NCI-H2171 (cell line): ENCODE measurements at regions not wholly inside any gene's neighbourhood (a gene's known extent, or its start where the extent isn't known, plus 50 kb on each side); places are given as distances from the start of the nearest gene placed in this dataset.

Experiments used
- DNase-seq: peaks from one replicate; lab custom pipeline; 2025; lab: John Stamatoyannopoulos, UW

DNA sequence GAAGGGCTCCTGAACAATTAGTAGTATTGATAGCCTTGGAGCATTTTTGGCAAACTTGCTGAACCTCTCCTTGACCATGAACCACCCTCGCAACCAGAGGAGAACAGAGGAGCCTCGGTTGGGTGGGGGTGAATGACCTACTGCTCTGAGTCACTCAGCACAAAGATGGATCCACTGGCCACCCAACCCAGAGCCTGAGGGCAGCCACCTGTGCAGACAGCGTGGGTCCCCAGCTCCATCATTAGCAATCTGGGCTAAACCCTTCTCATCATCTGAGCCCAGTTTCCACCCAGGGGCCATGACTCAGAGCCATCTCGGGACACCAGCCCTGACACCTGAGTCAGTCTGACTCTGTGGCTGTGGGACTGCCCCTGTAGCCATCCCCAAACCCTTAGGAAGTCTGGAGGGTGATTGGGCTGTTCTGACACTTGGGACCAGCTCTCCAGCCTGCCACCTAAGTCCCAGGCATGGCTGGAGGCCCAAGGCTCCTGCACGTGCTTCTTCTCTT lies 171.8 kb upstream of the GPR26 start:
- DNase-seq = no peak

DNA sequence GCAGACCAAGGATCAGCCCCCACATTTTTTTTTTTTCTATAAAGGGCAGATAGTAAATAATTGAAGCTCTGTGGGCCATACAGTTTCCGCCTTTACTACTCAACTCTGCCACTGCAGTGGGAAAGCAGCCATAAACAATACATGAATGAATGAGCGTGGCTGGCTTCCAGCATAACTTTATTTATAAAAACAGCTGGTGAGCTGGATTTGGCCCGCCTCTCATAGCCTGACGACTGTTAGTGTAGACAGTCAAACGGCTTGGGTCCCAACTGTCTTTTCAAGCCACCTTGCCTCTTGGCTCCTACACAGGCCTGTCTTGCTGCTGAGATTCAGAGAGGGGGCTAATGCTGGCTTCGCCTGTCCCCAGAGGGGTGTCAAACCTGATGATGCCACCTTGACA lies 169.8 kb upstream of the GPR26 start:
- DNase-seq = no peak

DNA sequence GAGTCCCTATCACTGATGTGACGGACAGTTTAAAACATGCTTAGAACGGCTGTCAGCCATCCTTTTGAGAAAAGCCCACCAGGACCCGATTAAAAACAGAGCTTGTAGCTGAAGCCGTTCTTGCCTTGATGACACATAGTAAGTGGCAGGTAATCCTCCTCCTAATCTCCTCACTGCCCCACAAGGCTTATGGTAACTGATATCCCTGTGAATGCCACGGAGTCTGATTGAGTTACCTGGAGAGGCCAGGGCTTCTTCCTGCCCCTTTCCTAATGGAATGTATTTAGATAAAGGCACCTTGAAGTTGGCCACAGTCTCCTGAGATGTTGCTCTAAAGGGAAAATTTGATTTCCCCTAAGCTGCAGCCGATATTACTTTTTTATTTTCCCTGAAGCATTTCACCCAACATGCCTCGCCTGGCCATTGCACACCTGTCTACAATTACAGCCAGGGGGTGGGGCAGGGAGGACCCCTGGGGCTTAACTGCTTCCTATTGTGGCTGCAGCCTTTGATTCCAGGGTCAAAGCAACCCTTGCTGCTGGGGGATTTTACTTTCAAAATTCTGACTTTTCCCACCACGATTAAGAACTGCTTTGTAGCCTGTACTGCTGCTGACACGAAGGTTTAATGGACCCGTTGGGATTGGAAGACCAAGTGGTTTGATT lies 169.0 kb upstream of the GPR26 start:
- DNase-seq = no peak

DNA sequence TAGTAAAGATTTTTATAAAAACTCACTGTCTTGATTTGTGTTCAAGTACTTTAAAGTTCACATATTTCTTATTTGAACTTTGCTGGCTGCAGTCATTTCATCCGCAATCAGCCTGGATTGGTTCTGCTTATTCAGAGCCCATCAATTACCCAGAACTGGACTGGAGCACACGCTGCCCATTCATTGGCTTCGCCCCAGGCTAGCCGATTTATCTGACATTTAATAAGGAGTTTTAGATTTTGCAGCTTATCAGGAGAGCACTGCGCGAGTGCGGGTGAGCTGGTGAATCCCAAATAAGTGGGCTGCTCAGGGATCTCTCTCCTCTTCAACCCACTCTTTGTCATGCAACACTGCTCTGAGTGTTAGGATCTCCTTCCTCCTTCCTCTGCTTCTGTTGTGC lies 166.0 kb upstream of the GPR26 start:
- no peak for DNase-seq

DNA sequence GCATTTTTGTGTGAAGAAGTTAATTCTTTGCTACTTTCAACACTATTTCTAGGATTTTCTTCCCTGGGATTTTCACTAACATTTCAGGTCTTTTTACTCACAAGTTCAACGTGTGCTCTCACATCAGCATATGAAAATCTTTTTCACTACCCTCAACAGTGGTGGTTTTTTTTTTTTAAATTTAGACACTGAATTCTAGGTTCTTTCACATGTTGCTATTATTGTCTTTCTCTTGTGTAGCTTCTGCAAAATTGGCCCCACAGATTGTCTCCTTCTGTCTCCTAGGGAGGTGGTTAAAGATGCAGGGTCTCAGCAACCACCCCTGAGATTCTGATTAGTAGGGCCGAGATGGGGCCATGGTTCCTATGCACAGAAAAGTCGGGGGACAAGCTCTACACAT lies 165.0 kb upstream of the GPR26 start:
- DNase-seq = no peak

DNA sequence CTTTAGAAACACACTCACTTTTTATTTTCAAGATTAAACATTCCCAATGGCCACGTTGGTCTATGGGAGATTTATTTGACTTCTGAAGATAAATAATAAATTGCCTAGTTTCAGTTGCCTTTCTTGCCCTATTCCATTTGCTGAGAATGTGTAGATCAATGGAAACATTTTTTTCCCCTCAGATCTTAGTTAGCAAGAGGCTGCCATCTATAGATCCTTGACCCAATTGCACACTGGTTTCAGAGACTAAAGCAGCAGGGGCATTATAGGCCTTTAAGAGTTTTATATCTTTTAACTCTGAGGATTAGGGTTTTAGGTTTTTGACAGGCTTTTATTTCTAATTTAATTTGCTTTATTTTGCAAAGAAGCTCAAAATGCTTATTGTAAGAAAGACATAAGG lies 163.2 kb upstream of the GPR26 start:
- no peak for DNase-seq

DNA sequence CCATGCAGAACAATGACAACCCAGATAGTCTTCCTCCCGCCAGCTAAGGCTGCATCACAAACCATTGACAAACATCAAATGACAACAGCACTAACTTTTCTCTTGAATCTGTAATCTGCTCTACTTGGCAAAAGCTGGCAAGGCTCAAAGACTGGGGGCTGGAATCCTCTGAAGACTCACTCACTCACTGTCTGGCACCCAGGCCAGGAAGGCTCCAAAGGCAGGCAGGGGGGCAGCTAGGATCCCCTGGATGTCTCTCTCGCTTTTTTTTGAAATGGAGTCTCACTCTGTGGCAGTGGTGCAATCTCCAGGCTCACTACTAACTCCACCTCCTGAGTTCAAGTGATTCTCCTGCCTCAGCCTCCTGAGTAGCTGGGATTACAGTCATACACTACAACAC lies 159.7 kb upstream of the GPR26 start:
- no peak for DNase-seq

DNA sequence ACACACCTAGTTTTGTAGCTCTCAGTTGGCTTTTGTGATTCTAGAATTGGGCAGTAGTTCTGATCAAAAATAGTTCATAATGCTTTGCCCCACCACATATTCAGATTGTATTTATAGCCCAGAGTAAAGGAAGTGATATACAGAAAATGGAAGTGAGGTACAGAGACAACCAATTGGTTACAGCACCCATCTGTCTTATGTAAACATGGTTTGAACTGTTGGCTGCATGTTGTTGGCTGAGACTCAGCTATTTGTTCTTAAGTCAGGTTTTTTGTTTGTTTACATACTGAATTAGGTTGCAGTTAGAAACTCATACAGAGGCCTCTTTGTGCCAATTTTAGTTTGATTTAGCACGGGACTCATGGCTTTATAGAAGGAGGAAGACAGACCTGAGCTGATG lies 158.9 kb upstream of the GPR26 start:
- DNase-seq = no peak

DNA sequence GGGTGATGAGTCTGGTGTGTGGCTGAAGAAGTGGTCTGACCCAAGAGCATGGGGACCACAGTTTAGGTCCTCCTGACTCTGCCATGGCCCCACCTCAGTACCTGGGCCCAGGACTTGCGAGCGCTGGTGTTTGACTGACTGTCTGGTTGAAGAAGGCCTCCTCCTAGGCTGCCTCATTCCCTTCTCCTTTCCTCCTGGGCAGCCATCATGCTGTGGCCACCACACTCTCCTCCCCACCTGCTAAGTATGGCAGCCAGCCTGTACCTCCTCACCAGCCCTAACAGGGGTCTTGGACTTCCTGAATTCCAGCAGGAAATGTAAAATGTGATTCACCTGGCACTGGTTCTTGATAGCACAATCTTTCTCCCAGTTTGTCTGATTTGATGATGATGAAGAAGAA lies 156.8 kb upstream of the GPR26 start:
- DNase-seq = no peak

DNA sequence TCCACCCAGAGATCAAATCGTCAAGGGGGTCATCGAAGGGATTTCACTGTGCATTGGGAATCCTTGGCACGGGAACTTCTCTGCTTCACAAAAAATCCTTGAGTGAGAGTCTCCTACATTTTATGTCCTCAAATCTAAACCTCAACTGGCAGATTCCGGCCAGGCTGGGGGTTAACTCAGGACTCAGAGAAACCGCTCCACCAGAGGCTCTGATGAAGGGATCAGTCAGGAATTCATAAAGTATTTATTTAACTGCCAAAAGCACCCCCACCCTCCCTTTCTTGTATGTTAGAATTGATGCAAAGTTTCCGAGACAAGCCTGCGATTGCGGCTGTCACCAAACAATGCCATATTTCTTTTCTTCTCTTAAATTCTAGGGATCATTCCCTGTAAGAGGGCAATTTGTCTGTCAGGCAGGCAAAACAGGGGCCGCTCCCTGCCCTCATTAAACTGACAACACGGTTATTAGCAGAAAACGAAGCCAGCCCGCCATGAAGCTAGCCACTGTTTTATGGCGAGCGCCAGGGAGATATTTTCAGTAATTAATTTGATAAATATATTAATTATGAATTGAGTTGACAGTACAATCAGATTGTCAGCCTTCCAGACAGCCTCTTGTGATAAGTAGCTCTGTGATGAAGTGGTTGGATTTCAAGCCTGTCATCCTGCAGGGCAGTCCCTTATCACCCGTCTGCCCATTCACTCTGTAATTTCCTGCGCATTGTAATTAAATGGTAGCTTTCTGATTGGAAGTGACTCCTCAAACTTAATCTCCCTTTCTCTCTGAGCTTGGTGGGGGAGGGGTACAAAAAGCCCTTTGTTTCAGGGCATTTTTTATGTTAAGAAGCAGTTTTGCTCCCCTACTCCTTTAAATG lies 153.0 kb upstream of the GPR26 start:
- DNase-seq = no peak

DNA sequence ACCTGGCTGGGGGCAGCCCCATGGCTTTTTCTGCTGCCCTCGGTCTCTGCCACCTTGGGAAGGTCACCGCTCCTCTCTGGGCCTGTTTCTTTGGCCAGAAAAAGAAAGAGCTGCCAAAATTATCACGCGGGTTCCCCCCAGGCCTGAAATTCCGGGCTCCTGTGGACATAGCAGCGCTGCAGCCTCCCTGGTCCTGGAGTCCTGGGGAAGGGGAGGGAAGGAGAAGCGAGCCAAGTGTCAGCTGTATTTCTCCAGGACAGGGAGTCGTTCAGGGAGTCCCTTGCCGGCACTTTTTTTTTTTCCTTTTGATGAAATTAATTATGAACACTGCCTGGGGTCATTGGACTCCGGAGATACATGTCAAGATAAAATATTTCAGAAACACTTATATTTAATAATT lies 152.3 kb upstream of the GPR26 start:
- DNase-seq = no peak

DNA sequence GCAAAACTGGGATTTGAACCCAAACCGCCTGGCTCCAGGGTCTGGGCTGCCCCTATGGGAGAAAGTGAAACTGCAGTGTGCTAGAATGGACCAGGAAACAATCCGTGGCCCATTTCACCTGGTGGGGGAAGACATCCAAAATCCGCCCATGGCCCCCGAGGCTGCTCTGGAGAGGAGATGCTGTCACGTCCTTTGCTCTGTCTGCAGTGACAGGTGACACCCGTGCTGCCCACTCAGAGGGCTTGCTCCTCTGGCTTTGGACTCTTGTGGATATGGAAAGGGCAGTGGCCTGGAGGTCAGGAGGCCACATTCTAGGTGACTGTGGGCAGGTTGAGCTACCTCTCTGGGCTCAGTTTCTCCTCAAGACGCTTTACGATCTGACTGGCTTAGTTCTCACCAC lies 151.2 kb upstream of the GPR26 start:
- DNase-seq = no peak

DNA sequence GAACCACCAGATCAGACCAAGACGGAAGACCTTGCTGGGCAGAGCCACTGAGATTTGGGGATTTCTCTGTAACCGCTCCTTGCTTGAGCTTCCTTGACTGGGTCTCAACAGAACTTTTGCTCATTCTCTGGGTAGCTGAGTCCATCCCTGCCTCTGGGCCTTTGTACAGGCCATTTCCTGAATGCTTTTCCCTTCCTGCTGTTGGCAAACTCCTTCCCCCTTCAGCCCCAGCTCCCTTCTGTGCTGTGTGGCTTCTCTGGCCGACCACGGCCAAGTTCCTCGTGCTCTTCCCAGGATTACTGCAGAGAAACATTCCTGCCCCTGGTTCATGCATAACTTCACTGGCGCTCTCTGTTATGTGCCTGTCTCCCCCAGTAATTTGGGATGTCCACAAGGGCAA lies 150.5 kb upstream of the GPR26 start:
- DNase-seq = no peak

DNA sequence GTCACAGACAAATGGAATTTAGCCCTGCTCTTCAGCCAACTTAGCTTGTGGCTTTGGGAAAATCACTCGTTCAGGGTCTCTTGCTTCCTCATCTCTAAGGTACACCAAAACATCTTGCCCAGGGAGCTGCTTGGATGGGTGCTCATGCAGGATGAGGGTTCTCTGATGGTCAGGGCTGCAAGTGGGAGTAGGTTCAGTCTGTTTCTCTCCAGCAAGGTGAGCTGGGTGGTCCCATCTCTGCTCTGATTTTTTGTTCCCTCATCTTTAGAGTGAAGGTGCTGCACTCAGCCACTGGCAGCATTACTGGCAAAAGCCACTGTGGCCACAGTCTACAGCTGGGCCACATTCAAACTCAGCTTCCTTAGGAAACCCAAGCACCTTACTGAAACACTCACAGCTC lies 149.9 kb upstream of the GPR26 start:
- no peak for DNase-seq

DNA sequence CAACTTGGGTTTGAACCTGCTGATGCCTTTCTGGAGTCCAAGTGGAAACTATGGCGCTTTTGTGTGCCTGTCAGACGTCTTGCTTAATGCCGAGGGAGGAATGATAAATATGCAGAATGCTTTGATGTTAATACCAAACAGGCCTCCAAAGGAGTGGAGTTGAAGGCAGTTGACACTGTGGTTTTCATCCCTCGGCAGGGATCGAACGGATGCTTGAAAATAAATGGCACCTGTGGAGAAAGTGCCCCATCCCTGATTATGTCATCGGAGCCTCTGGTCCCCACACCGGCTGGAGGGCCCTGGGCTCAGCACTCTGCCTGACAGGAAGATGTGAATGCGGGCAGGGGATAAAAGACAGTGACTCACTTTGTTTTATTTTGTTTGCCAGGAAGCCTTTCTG lies 148.7 kb upstream of the GPR26 start:
- no peak for DNase-seq

DNA sequence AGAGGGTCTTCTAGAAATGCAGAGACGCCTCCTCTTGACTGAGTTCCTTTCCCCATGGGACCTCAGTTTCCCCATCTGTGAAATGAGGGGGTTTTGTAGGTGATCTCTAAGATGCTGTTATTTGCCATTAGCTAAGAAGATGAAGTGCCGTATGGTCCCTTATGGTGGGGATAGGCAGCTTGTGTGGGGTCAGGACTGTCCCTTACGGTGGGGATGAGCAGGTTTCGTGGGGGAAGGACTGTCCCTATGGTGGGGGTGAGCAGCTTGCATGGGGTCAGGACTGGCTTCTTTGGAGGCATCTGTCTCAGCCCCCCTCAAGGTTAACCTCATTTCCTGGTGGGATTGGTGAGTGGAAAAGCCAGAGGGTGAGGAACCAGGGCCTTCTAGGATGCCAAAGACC lies 148.3 kb upstream of the GPR26 start:
- no peak for DNase-seq

DNA sequence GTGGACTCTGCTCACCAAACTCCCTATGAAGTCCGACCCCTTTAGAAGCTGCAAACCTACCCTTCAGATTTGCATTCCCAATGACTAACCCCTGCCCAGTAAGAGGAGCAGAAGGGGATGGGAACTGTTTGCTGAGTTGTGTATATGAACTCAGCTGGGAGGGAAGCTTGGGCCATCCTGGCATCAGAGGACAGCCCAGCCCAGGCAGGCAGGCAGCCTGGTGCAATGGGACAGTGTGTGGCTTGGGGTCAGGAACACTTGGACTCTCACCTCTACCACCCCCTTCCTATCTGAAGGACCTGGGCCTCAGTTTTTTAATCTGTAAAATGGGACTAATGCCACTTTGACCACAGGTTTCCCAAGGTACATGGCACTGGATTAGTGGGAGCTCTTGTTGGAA lies 147.4 kb upstream of the GPR26 start:
- no peak for DNase-seq

DNA sequence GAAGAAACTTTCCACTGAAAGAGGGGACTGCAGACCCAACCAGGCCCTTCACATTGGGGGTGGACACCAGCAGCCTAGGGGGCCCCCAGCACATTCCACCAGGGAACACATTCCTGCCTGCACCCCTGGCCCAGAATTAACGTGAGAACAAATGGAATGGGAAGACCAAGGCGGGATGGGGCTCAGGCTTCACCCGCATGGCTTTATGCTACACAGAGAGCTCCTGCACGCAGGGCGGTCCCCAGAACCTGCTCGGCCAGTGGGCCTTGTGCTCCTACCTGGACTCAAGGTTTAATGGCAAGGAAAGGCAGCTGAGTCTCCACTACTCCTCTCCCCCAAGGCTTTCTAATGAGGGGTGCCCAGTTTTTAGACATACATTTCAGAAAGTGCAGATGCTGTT lies 146.3 kb upstream of the GPR26 start:
- DNase-seq = no peak

DNA sequence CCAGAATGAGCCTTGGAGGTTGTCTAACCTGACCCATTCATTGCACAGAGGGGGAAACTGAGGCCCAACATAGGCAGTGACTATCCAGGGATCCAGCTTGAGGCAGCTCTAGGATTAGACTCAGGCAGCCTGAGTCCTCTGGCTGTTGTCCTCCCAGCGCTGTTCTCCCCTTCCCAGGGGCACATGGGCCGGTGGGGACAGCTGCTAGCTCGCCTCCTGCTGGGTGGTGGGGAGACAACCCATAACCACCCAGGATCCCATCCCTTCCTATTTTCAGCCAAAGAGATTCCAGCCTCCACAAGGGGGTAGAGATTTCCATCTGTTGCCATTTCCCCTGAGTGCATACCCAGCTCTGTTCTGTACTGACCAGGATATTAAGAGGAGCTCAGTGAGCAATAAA lies 145.1 kb upstream of the GPR26 start:
- no peak for DNase-seq

DNA sequence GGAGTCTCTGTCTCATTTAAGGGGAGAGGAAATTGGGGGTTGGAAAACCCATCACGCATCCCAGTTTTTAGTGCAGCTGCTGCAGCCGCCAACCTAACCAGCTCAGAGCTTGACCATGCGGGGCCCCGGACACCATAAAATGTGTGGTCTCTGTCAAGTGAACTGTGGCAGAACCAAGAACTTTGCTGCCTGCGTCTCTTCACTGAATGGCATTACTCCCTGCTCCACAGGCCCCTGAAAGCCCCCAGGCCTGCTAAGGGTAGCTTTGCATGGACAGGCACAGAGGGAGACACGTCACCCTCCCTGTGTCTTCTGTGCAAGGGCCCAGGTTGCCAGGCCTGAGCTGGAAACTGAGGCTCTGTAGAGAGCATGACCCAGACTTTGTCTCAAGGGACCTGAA lies 144.6 kb upstream of the GPR26 start:
- no peak for DNase-seq

DNA sequence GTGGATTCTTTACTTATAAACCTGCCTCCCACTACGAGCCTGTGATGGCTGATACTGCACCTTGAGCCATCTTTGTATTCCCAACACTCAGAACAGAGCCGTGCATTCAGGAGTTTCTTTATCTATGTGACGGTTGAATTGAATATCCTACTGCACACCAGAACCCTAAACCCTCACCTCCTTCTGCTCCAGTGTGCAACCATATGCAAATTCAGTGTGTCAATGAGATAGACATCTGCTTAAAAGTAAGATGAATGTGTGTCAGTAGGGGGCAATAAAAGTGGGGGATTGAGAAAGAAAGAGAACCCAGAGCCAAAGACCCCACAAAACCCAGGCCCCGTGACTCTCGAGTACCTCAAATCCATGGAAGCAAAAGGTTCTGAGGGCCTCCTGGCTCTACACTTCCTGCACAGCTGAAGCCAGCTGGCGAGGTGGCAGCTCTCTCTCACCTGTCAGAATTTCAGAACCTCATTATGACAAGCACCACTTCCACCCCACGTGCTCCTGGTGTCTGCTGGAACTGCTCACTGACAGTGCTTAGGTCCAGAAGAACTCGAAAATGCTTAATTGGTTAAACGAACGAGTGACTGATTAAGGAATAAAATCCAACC lies 143.3 kb upstream of the GPR26 start:
- no peak for DNase-seq

DNA sequence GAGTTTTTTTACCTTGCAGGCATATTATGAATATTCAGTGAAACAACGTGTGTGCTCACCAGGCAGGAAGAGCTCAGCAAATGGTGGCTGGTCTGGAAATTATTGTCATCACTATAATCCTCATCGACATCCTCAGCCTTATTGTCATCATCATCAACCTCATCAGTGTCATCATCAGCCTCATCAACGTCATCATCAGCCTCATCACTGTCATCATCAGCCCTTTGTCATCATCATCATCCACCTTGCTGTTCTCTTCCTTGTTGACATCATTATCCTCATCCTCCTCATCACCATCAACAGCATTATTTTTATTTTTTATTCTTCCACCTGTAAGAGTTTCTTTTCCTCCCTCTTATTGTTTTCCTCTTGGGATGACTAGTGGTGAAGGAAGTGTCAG lies 142.3 kb upstream of the GPR26 start:
- no peak for DNase-seq

DNA sequence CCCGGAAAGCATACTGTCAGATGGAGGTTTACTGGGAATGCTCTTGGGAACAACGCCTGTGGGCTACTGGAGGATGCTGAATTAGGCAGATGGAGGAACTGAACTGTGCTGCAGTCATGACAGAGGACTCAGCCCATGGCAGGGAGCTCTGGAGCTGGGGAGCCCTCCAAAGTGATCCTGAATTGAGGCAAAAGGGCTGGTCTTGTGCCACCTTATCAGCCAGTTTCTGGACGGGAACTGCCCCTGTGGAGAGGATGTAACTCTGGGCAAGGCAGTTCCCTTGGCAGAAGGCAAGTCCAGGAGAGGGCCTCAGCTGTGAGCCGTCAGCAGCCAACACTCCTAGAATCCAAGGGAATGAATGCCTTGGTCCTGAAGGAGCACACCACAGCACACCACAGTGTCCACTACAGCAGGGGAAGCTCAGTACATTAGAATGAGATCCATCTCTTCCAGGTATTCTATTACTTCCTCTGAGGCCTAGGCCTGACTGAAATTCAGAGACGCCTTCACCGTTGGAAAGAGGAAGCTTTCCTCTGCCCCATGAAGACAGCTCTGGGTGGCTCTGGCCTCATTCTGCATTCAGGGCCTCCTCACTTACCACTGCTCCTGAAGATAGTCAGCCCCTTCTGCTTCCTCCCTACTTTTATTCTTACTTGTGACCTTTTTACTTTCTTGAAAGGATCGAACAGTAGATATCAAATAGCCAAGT lies 139.6 kb upstream of the GPR26 start:
- DNase-seq = no peak
